ENCODE measurements at regions not wholly inside any gene's neighbourhood (a gene's known extent, or its start where the extent isn't known, plus 50 kb on each side); places are given as distances from the start of the nearest gene placed in this dataset.

DNA sequence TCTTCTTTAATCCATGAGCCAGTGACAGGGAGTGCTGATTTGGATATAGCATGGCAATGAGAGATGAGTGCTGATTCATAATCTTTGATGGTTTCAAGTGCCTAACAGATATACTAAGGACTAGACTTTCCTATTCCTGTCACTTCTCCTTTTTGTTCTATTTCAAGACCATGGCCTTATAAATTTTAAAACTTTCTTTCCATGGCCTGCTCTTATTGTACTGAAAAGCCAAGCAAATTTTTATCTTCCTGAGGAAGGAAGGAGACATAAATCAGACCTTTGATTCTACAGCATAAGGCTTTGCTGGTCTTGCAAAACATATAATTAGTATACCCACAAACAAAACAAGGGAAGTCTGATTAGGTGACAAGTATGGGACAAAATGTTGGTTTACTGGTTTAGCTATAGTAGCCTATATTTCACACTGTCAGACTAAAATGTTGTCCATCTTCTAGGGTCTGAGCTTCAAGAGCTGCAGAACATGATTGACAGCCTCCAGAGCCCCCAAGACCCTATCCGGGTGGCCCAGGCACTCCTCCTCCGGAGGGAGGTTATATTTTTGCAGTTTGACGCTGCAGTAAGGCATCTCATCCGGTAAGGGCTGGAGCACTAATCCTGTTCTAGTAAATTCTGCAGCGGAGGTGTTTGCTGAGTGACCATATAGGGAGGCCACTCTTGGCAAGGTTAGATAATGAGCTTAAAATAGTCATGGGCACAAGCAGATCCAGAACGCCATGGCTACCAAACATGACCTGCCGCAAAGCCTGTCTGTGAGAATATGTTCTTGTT is 82.3 kb downstream of the CD164 start:
- no peak for TF ChIP-seq YY1 (IDR thresholded peaks at IDR 0.05; ENCODE audit: low read depth)
- no peak for TF ChIP-seq TEAD4 (IDR thresholded peaks at IDR 0.05)
- TF ChIP-seq, protein P1, sequence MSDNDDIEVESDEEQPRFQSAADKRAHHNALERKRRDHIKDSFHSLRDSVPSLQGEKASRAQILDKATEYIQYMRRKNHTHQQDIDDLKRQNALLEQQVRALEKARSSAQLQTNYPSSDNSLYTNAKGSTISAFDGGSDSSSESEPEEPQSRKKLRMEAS (IDR thresholded peaks at IDR 0.05) = no peak
- no peak for TF ChIP-seq TCF12 (IDR thresholded peaks at IDR 0.05; ENCODE audit: low read depth)
- no peak for TF ChIP-seq NFIC (IDR thresholded peaks at IDR 0.05)
- no peak for TF ChIP-seq CREB1 (IDR thresholded peaks at IDR 0.05; ENCODE audit: low read depth)
- no peak for TF ChIP-seq EGR1 (IDR thresholded peaks at IDR 0.05)
- TF ChIP-seq ZBTB7A (IDR thresholded peaks at IDR 0.05; ENCODE audit: low read depth) = no peak
- TF ChIP-seq, protein P2, sequence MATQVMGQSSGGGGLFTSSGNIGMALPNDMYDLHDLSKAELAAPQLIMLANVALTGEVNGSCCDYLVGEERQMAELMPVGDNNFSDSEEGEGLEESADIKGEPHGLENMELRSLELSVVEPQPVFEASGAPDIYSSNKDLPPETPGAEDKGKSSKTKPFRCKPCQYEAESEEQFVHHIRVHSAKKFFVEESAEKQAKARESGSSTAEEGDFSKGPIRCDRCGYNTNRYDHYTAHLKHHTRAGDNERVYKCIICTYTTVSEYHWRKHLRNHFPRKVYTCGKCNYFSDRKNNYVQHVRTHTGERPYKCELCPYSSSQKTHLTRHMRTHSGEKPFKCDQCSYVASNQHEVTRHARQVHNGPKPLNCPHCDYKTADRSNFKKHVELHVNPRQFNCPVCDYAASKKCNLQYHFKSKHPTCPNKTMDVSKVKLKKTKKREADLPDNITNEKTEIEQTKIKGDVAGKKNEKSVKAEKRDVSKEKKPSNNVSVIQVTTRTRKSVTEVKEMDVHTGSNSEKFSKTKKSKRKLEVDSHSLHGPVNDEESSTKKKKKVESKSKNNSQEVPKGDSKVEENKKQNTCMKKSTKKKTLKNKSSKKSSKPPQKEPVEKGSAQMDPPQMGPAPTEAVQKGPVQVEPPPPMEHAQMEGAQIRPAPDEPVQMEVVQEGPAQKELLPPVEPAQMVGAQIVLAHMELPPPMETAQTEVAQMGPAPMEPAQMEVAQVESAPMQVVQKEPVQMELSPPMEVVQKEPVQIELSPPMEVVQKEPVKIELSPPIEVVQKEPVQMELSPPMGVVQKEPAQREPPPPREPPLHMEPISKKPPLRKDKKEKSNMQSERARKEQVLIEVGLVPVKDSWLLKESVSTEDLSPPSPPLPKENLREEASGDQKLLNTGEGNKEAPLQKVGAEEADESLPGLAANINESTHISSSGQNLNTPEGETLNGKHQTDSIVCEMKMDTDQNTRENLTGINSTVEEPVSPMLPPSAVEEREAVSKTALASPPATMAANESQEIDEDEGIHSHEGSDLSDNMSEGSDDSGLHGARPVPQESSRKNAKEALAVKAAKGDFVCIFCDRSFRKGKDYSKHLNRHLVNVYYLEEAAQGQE (IDR thresholded peaks at IDR 0.05; ENCODE audit: low read depth) = no peak
- TF ChIP-seq, protein P3, sequence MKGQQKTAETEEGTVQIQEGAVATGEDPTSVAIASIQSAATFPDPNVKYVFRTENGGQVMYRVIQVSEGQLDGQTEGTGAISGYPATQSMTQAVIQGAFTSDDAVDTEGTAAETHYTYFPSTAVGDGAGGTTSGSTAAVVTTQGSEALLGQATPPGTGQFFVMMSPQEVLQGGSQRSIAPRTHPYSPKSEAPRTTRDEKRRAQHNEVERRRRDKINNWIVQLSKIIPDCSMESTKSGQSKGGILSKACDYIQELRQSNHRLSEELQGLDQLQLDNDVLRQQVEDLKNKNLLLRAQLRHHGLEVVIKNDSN (IDR thresholded peaks at IDR 0.05) = no peak
- no peak for TF ChIP-seq TAF1 (IDR thresholded peaks at IDR 0.05; ENCODE audit: low read depth)

DNA sequence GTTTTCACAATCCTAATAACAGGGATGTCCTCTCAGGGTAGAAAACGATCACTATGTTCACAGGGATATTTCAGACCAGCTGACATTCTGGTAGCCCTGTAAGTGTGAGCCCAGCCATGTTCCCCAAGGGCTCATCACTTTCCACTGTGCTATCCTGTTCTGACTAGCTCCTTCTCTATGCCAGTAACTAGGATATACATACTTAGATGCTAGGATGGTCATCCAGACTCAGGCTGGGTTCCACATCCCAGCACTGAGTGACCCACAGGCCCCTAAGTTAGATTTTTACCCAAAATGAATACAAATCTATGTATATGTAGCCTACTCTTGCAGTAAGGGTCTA is 83.0 kb downstream of the CD164 start:
- TF ChIP-seq YY1 (IDR thresholded peaks at IDR 0.05; ENCODE audit: low read depth) (no peak), CEBPB (IDR thresholded peaks at IDR 0.05) (no peak), ZBTB7A (IDR thresholded peaks at IDR 0.05; ENCODE audit: low read depth) (no peak), RAD21 (IDR thresholded peaks at IDR 0.05; ENCODE audit: low read depth) (no peak), TEAD4 (IDR thresholded peaks at IDR 0.05) (no peak), NFIC (IDR thresholded peaks at IDR 0.05) (no peak), EP300 (IDR thresholded peaks at IDR 0.05; ENCODE audit: borderline replicate concordance) (no peak), TAF1 (IDR thresholded peaks at IDR 0.05; ENCODE audit: low read depth) (no peak), CREB1 (IDR thresholded peaks at IDR 0.05; ENCODE audit: low read depth) (no peak), EGR1 (IDR thresholded peaks at IDR 0.05) (no peak), FOXM1 (IDR thresholded peaks at IDR 0.05; ENCODE audit: borderline replicate concordance, low read depth) (no peak), TCF12 (IDR thresholded peaks at IDR 0.05; ENCODE audit: low read depth) (no peak)
- TF ChIP-seq, protein P2 (IDR thresholded peaks at IDR 0.05; ENCODE audit: low read depth) = no peak
- TF ChIP-seq, protein P3 (IDR thresholded peaks at IDR 0.05) = no peak
- TF ChIP-seq, protein P1 (IDR thresholded peaks at IDR 0.05) = no peak

DNA sequence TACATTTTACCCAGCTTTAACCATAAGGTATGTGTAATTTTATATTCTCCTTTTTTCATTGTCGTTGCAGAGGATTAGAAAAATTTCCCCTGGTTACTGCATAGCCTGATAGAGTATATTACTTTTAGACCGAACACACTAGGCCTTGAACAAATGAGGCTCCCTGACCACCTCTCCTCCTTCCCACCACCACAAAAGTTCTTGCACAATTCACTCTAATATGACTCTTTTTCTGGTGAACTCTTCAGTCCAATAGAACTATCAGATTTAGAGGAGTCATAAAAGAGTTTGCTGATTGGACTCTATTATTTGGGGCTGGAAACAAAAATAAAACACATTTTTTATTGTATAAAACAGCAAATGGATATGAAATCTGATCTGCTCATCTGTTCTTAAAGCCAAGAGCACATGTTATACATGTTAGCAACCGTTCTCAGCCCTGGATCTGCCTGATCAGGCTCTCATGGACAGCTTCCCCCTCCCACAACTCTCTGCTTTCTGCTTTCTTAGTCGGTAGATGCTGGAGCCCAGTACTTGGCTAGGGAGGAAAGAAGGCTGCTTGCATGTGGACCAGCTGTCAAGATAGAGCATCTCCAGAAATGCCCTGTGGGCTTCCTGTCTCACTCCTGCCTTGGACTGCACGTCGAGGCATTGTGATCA is 83.5 kb downstream of the CD164 start:
- TF ChIP-seq, protein P2 (IDR thresholded peaks at IDR 0.05; ENCODE audit: low read depth) = no peak
- no peak for TF ChIP-seq FOXM1 (IDR thresholded peaks at IDR 0.05; ENCODE audit: borderline replicate concordance, low read depth)
- no peak for TF ChIP-seq CREB1 (IDR thresholded peaks at IDR 0.05; ENCODE audit: low read depth)
- TF ChIP-seq ZBTB7A (IDR thresholded peaks at IDR 0.05; ENCODE audit: low read depth) = no peak
- no peak for TF ChIP-seq YY1 (IDR thresholded peaks at IDR 0.05; ENCODE audit: low read depth)
- TF ChIP-seq CEBPB (IDR thresholded peaks at IDR 0.05) = no peak
- no peak for TF ChIP-seq TAF1 (IDR thresholded peaks at IDR 0.05; ENCODE audit: low read depth)
- TF ChIP-seq RAD21 (IDR thresholded peaks at IDR 0.05; ENCODE audit: low read depth) = no peak
- TF ChIP-seq EGR1 (IDR thresholded peaks at IDR 0.05) = no peak
- no peak for TF ChIP-seq TCF12 (IDR thresholded peaks at IDR 0.05; ENCODE audit: low read depth)
- TF ChIP-seq, protein P1 (IDR thresholded peaks at IDR 0.05) = no peak
- TF ChIP-seq EP300 (IDR thresholded peaks at IDR 0.05; ENCODE audit: borderline replicate concordance) = no peak
